ENCODE measurements at regions not wholly inside any gene's neighbourhood (a gene's known extent, or its start where the extent isn't known, plus 50 kb on each side); places are given as distances from the start of the nearest gene placed in this dataset.

- DNase-seq, result no peak
Observed at GRCh38 chr14:82190742-82191141, 657.1 kb upstream of the SEL1L start.

DNA sequence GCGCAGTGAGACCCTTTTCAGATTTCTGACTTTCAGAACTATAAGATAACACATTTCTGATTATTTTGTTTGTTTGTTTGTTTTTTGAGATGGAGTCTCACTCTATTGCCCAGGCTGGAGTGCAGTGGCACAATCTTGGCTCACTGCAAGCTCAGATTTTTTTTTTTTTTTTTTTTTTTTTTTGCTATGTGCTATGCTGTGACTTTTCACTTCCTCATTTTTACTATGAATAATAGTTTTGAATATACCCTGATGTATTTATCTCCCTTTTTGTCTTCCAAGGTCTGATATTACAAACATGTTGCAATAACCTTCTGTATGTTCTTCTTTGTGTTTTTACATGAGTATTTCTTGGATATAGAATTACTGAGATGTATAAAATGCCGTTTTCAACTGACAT is 658.7 kb upstream of the SEL1L start:
- DNase-seq, result no peak

DNA sequence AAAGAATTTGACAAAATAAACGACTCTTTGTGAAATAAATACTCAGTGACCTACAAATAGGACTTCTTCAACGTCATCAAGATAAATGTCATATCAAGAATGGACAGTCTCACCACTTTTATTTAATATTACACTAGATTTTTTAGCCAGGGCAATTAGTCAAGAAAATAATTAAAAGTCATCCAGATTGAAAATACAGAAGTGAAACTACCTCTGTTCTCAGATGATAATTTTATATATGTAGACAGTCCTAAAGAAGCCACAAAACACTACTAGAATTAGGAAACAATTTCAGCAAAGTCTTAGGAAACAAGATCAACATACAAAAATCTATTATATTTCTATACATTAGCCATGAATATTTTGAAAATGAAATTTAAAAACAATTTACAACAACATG is 689.6 kb upstream of the SEL1L start:
- DNase-seq, result no peak

DNA sequence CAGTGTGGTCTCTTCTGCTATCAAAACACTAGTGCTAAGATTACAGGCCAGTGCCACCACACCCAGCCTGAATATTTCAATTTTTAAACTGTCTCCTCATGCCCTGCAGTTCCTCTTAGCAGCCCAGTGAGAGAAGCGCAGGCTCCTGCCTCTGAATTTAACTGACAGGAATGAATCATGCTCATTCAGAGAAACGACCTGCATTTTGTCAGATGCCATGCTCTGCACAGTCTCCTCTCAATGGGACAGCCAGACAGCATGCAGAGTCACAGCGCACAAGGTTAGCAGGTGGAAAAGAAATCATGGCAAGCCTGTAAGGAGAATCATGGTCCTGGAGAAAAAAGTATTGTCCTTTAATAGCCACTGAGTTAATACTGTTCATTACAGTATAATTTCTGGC is 691.0 kb upstream of the SEL1L start:
- DNase-seq, result no peak

GRCh38 chr14:82230748-82231147 is 697.1 kb upstream of the SEL1L start:
- DNase-seq, result no peak

GRCh38 chr14:82238649-82239048 is 705.0 kb upstream of the SEL1L start:
- no peak for DNase-seq

- no peak for DNase-seq
Observed at GRCh38 chr14:82239223-82239622, 705.6 kb upstream of the SEL1L start.

GRCh38 chr14:82244791-82245190 is 711.1 kb upstream of the SEL1L start:
- no peak for DNase-seq

DNA sequence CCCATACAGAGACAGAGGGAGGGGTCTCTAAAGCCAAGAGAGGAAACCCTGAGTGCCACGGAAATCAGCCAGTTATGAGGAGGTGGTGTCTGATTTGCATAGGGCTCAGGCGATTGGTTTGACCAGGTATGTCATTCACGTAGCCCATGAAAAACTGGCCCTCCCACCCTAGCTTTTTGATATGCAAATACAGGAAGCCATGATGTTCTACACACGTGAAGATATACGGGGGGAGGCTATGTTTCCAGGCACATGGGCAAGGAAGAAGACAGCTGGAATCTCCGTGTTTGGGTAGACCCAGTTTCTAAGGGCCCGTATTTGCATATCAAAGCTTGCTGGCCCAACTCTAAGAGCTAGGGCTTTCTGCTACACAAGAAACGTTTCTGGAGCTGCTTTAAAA is 717.8 kb upstream of the SEL1L start:
- DNase-seq, result no peak

- no peak for DNase-seq
Observed at GRCh38 chr14:82270286-82270685, 736.6 kb upstream of the SEL1L start.

GRCh38 chr14:82298811-82299210 is 765.2 kb upstream of the SEL1L start:
- no peak for DNase-seq

DNA sequence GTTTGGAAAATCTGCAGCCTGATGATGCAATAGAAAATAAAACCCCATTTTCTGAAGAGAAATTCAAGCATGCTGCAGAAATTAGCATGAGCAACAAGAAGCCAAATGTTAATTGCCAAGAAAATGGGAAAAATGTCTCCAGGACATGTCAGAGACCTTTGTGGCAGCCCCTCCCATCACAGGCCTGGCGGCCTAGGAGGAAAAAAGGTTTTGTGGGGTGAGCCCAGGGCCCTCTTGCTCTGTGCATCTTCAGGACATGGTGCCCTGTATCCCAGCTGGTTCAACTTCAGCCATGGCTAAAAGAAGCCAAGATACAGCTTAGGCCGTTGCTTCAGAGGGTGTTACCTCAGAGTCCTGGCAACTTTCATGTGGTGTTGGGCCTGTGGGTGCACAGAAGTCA is 775.5 kb upstream of the SEL1L start:
- DNase-seq, result no peak

- DNase-seq, result no peak
Observed at GRCh38 chr14:82313889-82314288, 780.2 kb upstream of the SEL1L start.

GRCh38 chr14:82328442-82328841 is 794.8 kb upstream of the SEL1L start:
- DNase-seq, result no peak

GRCh38 chr14:82341261-82341810 is 807.7 kb upstream of the SEL1L start:
- no peak for DNase-seq

DNA sequence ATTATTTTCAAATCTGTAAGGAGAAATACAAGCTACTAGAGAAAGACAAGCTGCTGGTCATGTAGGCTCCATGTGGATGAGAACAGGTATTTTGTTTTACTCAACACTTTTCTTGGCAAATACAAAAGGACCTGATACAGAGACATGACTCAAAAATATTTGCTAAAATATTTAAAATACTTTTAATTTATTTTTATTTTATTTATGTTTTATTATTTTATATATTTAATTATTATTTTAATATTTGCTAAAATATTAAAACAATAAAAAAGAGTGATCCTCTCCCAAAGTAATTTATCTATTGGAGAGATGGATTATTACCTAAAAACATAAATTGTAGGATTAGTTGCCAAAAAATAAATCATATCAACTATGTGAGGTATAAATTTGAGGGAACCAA is 808.9 kb upstream of the SEL1L start:
- DNase-seq, result no peak

DNA sequence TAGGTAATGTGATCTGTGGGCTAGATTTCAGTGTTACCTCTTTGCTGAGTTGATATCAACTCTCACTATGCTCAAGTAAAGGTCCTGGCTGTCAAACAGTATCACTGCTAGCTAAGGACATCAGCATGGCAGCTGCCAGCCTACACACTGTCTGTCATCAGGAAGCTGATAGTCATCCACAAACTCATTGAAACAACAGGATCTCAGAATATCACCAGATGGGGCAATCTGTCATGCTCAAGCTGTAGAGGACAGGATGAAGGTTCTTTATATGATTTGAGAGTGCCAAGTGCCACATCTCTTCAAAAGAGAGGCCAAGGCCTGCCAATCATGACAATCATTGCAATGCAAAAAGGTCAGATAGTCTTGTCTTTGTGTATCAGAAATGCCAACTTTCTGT is 811.5 kb upstream of the SEL1L start:
- no peak for DNase-seq

DNA sequence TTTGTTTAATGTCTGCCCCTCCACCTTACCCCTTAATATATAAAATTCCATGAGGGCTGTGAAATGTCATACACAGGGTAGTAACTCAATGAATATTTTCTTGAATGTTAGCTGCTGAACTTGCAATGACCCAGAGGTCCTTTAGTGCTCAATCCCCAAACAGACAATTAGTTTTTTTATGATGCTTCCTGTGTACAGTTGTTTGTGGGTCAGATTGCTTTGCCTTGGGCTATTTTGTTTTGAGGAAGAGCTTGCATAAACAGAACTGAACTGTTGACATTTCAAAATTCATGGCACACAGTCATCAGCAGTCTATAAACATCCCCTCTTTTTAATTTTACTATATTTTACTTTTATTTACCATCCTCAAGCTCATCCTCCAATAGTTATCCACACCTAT is 820.5 kb upstream of the SEL1L start:
- DNase-seq, result no peak

GRCh38 chr14:82359201-82359600 is 825.5 kb upstream of the SEL1L start:
- DNase-seq, result no peak

GRCh38 chr14:82362452-82362851 is 828.8 kb upstream of the SEL1L start:
- no peak for DNase-seq

- DNase-seq, result no peak
Observed at GRCh38 chr14:82365471-82365870, 831.8 kb upstream of the SEL1L start.

- DNase-seq, result no peak
Observed at GRCh38 chr14:82366803-82367202, 833.1 kb upstream of the SEL1L start.

DNA sequence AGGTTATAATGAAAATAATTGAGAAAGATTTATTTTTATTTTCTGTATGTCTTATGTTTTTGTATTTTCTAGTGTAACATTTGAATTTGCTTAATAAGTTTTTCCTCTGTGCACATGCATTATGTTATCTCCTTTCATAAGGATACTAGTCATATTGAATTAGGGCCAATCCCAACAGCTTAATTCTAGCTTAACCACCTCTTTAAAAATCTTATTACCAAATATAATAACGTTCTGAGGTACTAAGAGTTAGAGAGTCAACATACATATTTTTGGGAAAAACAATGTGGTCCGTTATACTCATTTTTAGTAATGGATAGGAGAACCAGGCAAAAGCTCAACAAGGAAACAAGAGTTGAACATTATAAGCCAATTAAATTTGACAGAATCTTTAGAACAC is 845.6 kb upstream of the SEL1L start:
- no peak for DNase-seq

DNA sequence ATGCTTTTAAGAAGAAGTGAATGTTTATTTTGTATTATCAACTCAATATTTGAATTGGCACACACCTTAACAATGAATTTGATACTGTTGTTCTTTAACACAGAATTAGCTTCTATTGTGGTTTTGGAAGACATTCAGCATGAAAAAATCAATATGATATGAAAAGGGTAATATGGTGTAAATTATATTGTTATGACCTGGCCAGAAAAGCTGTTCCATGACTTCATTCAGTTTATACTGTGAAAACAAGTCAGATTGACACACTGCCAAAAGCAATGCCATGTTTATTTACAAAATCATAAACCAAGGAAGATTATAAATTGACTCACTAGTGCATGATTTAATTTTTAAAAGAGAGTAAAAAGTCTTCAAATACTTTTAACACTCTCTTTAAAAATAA is 851.4 kb upstream of the SEL1L start:
- DNase-seq, result no peak

DNA sequence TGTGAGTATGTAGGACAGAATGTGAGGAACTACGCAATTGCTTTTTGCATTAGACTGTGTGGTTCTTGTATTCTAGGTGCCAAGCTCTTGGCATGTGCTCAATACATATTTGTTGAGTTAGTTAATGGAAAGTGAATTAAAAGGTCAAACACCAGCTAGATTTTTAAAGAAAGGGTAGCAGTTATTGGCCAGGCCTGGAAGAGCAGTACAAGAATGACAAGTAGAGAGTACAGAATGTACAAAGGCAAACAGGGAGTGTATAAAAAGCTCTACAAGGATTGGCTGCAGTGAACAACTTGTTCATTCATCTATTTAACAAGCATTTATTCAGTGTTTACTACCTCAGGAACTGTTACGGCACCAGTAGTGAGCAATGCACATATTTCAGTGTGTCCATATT is 854.0 kb upstream of the SEL1L start:
- DNase-seq, result no peak

- no peak for DNase-seq
Observed at GRCh38 chr14:82388488-82388887, 854.8 kb upstream of the SEL1L start.

Data from GDM1 (cell line).